GM23338 (cell line): ENCODE measurements at regions not wholly inside any gene's neighbourhood (a gene's known extent, or its start where the extent isn't known, plus 50 kb on each side); places are given as distances from the start of the nearest gene placed in this dataset.

Source experiments
- ATAC-seq: fragments of 200-7000 bp; cut with Tn5 transposase; 3 replicates; pipeline ENCODE4 v1.9.1; 2020
- DNase-seq: peaks from one replicate; pipeline ENCODE4 v3.0.0-alpha.2; 2015; ENCODE audit warnings: low spot score
- H2AFZ ChIP-seq: fragments of 200-600 bp; sonication (generic); 2 replicates; pipeline ENCODE4 v1.8.0; 2016; ENCODE audit warnings: antibody characterized with exemption, mild to moderate bottlenecking, moderate library complexity
- H3F3A ChIP-seq: fragments of 200-600 bp; sonication (generic); replicated peaks from 2 replicates; pipeline ENCODE4 v1.8.0; 2017; ENCODE audit warnings: antibody characterized with exemption, mixed run types, low read depth
- H3K27ac ChIP-seq: fragments of 200-600 bp; sonication (generic); 2 replicates; pipeline ENCODE4 v1.6.1; 2016; ENCODE audit warnings: low read depth
- H3K27me3 ChIP-seq: fragments of 200-600 bp; sonication (generic); 2 replicates; pipeline ENCODE4 v1.8.0; 2016; ENCODE audit warnings: mild to moderate bottlenecking, mixed run types, moderate library complexity; ENCODE audit not compliant: insufficient read depth
- H3K36me3 ChIP-seq: fragments of 200-600 bp; sonication (generic); 2 replicates; pipeline ENCODE4 v1.8.0; 2016; ENCODE audit warnings: mild to moderate bottlenecking; ENCODE audit not compliant: insufficient read depth
- H3K4me1 ChIP-seq: fragments of 200-600 bp; sonication (generic); 2 replicates; pipeline ENCODE4 v1.8.0; 2016; ENCODE audit warnings: mild to moderate bottlenecking, moderate library complexity; ENCODE audit not compliant: insufficient read depth
- H3K4me2 ChIP-seq: fragments of 200-600 bp; sonication (generic); 2 replicates; pipeline ENCODE4 v1.7.1; 2017; ENCODE audit warnings: mixed run types
- H3K4me3 ChIP-seq: fragments of 200-600 bp; sonication (generic); 2 replicates; pipeline ENCODE4 v1.6.1; 2016; ENCODE audit warnings: mixed run types
- H3K79me2 ChIP-seq: fragments of 200-600 bp; sonication (generic); replicated peaks from 2 replicates; pipeline ENCODE4 v1.8.0; 2017; ENCODE audit warnings: mild to moderate bottlenecking; ENCODE audit not compliant: insufficient read depth
- H3K9me2 ChIP-seq: fragments of 200-600 bp; sonication (generic); 2 replicates; pipeline ENCODE4 v1.8.0; 2017; ENCODE audit not compliant: insufficient read depth
- H4K20me1 ChIP-seq: fragments of 200-600 bp; sonication (generic); replicated peaks from 2 replicates; pipeline ENCODE4 v1.8.0; 2017; ENCODE audit warnings: mild to moderate bottlenecking; ENCODE audit not compliant: insufficient read depth
- H3K27ac Mint-ChIP-seq: 2 replicates; pipeline ENCODE4 v1.8.0; 2020; ENCODE audit warnings: inconsistent platforms, mild to moderate bottlenecking, moderate library complexity, mixed read lengths
- H3K27me3 Mint-ChIP-seq: 3 replicates; pipeline ENCODE4 v1.8.0; 2022; ENCODE audit warnings: low read depth, mild to moderate bottlenecking, moderate library complexity, mixed read lengths, inconsistent platforms; ENCODE audit not compliant: insufficient read depth, poor library complexity
- H3K36me3 Mint-ChIP-seq: 3 replicates; pipeline ENCODE4 v1.8.0; 2021; ENCODE audit warnings: low read depth, mild to moderate bottlenecking, inconsistent platforms, moderate library complexity, mixed read lengths
- H3K4me1 Mint-ChIP-seq: 3 replicates; pipeline ENCODE4 v1.8.0; 2020; ENCODE audit warnings: mild to moderate bottlenecking, inconsistent platforms, mixed read lengths
- H3K4me3 Mint-ChIP-seq: 3 replicates; pipeline ENCODE4 v1.8.0; 2021; ENCODE audit warnings: moderate library complexity, mild to moderate bottlenecking, inconsistent platforms, mixed read lengths
- H3K9me3 Mint-ChIP-seq: 3 replicates; pipeline ENCODE4 v1.8.0; 2020; ENCODE audit warnings: moderate library complexity, mild to moderate bottlenecking, inconsistent platforms, mixed read lengths
- EZH2 ChIP-seq: fragments of 200-600 bp; sonication (generic); IDR thresholded peaks from one replicate; pipeline ENCODE4 v1.8.0; 2017; ENCODE audit warnings: antibody characterized with exemption, mild to moderate bottlenecking, low read depth; ENCODE audit not compliant: unreplicated experiment
- JUNB ChIP-seq: IDR thresholded peaks from one replicate; pipeline ENCODE4 v1.6.1; 2016; ENCODE audit warnings: antibody characterized with exemption; ENCODE audit not compliant: unreplicated experiment
- NANOG ChIP-seq: IDR thresholded peaks from 2 replicates; pipeline ENCODE4 v1.6.1; 2016; ENCODE audit warnings: antibody characterized with exemption, borderline replicate concordance
- POLR2AphosphoS5 ChIP-seq: IDR thresholded peaks from 2 replicates; pipeline ENCODE4 v1.6.1; 2016; ENCODE audit warnings: antibody characterized with exemption, low read depth
- ZNF114 ChIP-seq: fragments of 250-450 bp; sonication (Bioruptor Pico); IDR thresholded peaks from 2 replicates; pipeline ENCODE4 v1.5.0; 2020; ENCODE audit warnings: mild to moderate bottlenecking, moderate library complexity
- TF ChIP-seq, protein P1 (sequence below): IDR thresholded peaks from one replicate; pipeline ENCODE4 v1.6.1; 2018; ENCODE audit warnings: antibody characterized with exemption; ENCODE audit not compliant: unreplicated experiment
- TF ChIP-seq, protein P2 (sequence below), 2 experiments: fragments of 200-600 bp in 1 of 2; sonication (generic) in 1 of 2; conservative IDR thresholded peaks; 2 replicates each; pipeline versions ENCODE4 v1.5.1 to v1.6.1; 2016 to 2017; ENCODE audit warnings: antibody characterized with exemption in 2 of 2, low read depth in 2 of 2, mild to moderate bottlenecking in 2 of 2, moderate library complexity in 1 of 2

DNA sequence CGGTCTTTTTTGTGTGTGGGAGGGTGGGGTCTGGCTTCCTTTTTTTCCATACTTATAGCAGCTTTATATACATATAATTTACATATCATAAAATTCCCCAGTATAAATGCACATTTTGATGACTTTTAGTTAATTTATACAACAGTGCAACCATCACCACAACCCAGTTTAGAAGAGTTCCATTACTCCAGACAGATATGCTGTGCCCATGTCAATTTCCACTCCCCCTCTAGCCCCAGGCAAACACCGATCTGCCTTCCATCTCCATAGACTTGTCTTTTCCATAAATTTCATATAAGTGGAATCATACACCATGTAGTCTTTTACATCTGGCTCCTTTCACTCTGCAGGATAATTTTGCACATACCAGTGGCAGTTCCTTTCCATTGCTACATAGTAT is 139.2 kb upstream of the SYT6 start:
- no peaks in the 10 kb centered on the region for H4K20me1 ChIP-seq
- no peak overlapping the region for H3K27ac ChIP-seq
- Mint-ChIP-seq H3K9me3 (no peaks in the 10 kb centered on the region), H3K36me3 (no peaks in the 10 kb centered on the region), H3K27ac (no peak overlapping the region), H3K4me3 (no peak overlapping the region), H3K4me1 (peaks cover 13% of the 10 kb centered on the region), H3K27me3 (no peaks in the 10 kb centered on the region)
- no peak overlapping the region for H3K4me3 ChIP-seq
- H2AFZ ChIP-seq: no peak overlapping the region
- H3K4me1 ChIP-seq: peaks cover 15% of the 10 kb centered on the region
- DNase-seq: no peak
- H3K79me2 ChIP-seq: no peaks in the 10 kb centered on the region
- peaks cover 9% of the 10 kb centered on the region; the same call in 1 of the 2 replicates for H3K9me2 ChIP-seq
- no peaks in the 10 kb centered on the region for H3K27me3 ChIP-seq
- H3F3A ChIP-seq: no peaks in the 10 kb centered on the region
- no peaks in the 10 kb centered on the region for H3K36me3 ChIP-seq
- no peak for TF ChIP-seq NANOG
- no peak for TF ChIP-seq ZNF114 (CRISPR knock-in tag)
- no peak for TF ChIP-seq POLR2AphosphoS5
- TF ChIP-seq JUNB: no peak
- TF ChIP-seq EZH2: no peak
- no peak overlapping the region for H3K4me2 ChIP-seq
- ATAC-seq: no peak

DNA sequence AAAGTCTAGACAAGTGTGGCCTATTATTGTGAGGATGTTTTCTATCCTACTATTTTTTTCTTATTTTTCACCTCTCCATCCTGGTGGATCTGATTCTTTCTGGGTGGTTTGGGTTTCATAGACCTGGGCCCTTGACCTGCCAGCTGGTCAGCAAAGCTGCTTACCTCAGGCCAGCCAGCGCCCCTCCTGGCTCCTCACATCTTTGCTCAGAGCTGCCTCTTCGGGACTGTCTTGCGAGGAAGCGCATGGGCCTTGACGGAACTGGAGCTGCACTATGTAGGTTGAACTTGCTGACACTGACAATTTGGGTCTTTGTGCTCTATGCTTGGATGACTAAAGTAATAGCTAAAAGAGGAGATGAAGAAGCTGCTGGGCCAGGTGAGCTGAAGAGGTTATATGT is 138.5 kb upstream of the SYT6 start:
- H3K27ac Mint-ChIP-seq: no peak overlapping the region

More for the DNA sequence above, 138.5 kb upstream of the SYT6 start:
- Mint-ChIP-seq H3K36me3 (no peaks in the 10 kb centered on the region), H3K9me3 (no peaks in the 10 kb centered on the region), H3K27me3 (no peaks in the 10 kb centered on the region), H3K4me3 (no peak overlapping the region), H3K4me1 (peaks cover 8% of the 10 kb centered on the region)
- Histone ChIP-seq H3K4me3 (no peak overlapping the region), H3K9me2 (peaks cover 9% of the 10 kb centered on the region; the same call in 1 of the 2 replicates), H3F3A (no peaks in the 10 kb centered on the region), H3K27ac (no peak overlapping the region), H2AFZ (no peak overlapping the region), H4K20me1 (no peaks in the 10 kb centered on the region), H3K27me3 (no peaks in the 10 kb centered on the region), H3K36me3 (no peaks in the 10 kb centered on the region), H3K4me2 (no peak overlapping the region), H3K4me1 (peaks cover 10% of the 10 kb centered on the region), H3K79me2 (no peaks in the 10 kb centered on the region)
- TF ChIP-seq, protein P1, sequence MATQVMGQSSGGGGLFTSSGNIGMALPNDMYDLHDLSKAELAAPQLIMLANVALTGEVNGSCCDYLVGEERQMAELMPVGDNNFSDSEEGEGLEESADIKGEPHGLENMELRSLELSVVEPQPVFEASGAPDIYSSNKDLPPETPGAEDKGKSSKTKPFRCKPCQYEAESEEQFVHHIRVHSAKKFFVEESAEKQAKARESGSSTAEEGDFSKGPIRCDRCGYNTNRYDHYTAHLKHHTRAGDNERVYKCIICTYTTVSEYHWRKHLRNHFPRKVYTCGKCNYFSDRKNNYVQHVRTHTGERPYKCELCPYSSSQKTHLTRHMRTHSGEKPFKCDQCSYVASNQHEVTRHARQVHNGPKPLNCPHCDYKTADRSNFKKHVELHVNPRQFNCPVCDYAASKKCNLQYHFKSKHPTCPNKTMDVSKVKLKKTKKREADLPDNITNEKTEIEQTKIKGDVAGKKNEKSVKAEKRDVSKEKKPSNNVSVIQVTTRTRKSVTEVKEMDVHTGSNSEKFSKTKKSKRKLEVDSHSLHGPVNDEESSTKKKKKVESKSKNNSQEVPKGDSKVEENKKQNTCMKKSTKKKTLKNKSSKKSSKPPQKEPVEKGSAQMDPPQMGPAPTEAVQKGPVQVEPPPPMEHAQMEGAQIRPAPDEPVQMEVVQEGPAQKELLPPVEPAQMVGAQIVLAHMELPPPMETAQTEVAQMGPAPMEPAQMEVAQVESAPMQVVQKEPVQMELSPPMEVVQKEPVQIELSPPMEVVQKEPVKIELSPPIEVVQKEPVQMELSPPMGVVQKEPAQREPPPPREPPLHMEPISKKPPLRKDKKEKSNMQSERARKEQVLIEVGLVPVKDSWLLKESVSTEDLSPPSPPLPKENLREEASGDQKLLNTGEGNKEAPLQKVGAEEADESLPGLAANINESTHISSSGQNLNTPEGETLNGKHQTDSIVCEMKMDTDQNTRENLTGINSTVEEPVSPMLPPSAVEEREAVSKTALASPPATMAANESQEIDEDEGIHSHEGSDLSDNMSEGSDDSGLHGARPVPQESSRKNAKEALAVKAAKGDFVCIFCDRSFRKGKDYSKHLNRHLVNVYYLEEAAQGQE: no peak
- TF ChIP-seq, protein P2, sequence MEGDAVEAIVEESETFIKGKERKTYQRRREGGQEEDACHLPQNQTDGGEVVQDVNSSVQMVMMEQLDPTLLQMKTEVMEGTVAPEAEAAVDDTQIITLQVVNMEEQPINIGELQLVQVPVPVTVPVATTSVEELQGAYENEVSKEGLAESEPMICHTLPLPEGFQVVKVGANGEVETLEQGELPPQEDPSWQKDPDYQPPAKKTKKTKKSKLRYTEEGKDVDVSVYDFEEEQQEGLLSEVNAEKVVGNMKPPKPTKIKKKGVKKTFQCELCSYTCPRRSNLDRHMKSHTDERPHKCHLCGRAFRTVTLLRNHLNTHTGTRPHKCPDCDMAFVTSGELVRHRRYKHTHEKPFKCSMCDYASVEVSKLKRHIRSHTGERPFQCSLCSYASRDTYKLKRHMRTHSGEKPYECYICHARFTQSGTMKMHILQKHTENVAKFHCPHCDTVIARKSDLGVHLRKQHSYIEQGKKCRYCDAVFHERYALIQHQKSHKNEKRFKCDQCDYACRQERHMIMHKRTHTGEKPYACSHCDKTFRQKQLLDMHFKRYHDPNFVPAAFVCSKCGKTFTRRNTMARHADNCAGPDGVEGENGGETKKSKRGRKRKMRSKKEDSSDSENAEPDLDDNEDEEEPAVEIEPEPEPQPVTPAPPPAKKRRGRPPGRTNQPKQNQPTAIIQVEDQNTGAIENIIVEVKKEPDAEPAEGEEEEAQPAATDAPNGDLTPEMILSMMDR (conservative IDR thresholded peaks at IDR 0.05; ENCODE audit: low read depth in 2 of 2): peak in 1 of 2 experiments; percentile 34; a peak in 2 of 4 replicates
- no peak for TF ChIP-seq ZNF114 (CRISPR knock-in tag)
- ATAC-seq: peak; percentile 78
- DNase-seq: peak; percentile 38
